Erythroblast (primary cell): ENCODE measurements at regions not wholly inside any gene's neighbourhood (a gene's known extent, or its start where the extent isn't known, plus 50 kb on each side); places are given as distances from the start of the nearest gene placed in this dataset.

ENCODE experiments used
- GATA1 ChIP-seq: IDR thresholded peaks from 2 replicates; pipeline ENCODE4 v1.6.1; 2011; ENCODE audit warnings: low read depth, mild to moderate bottlenecking, control low read depth, low read length, moderate library complexity
- POLR2A ChIP-seq: IDR thresholded peaks from 2 replicates; pipeline ENCODE4 v1.6.1; 2011; ENCODE audit warnings: mild to moderate bottlenecking, low read length

DNA sequence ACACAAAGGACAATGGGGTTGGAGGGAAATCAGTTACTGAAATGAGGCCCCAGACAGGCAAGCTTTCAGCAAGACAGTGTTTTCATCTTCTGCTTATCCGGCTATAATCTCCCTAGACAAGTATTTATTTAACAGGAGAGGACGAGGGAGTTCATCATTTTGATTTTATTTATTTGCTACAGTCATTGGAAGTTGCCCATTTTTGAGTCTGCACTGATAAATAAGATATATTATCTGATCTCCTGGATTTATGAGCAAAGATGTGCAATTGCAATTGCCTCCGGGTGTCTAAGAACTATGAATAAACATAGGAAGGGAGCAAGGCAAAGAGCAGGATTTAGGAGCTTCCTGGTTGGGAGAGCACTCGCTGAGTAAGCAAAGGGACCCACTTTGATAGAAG is 263.2 kb upstream of the EDA2R start:
- TF ChIP-seq POLR2A (no peak), GATA1 (no peak)
